HEK293 (cell line): ENCODE measurements at regions not wholly inside any gene's neighbourhood (a gene's known extent, or its start where the extent isn't known, plus 50 kb on each side); places are given as distances from the start of the nearest gene placed in this dataset.

Experiments used
- CTCF ChIP-seq: fragments of 450-650 bp; formaldehyde crosslinking; IDR thresholded peaks from 2 replicates; pipeline ENCODE4 v1.5.1; 2016; ENCODE audit warnings: missing biosample characterization, missing genetic modification characterization
- MYNN ChIP-seq: fragments of 450-650 bp; formaldehyde crosslinking; IDR thresholded peaks from 2 replicates; pipeline ENCODE4 v1.5.1; 2016; ENCODE audit warnings: missing biosample characterization, missing genetic modification characterization, borderline replicate concordance
- REST ChIP-seq: fragments of 450-650 bp; formaldehyde crosslinking; IDR thresholded peaks from 2 replicates; pipeline ENCODE4 v1.5.1; 2016; ENCODE audit warnings: missing biosample characterization, missing genetic modification characterization
- TCF7L2 ChIP-seq: IDR thresholded peaks from 2 replicates; pipeline ENCODE4 v1.6.1; 2011; ENCODE audit warnings: low read depth, mild to moderate bottlenecking, inconsistent platforms, low read length, moderate library complexity, borderline replicate concordance
- TRIM28 ChIP-seq: IDR thresholded peaks from 2 replicates; pipeline ENCODE4 v1.6.1; 2011; ENCODE audit warnings: low read length, control low read depth, borderline replicate concordance
- ZBTB10 ChIP-seq: fragments of 450-650 bp; formaldehyde crosslinking; IDR thresholded peaks from 2 replicates; pipeline ENCODE4 v1.5.1; 2016; ENCODE audit warnings: missing biosample characterization, missing genetic modification characterization
- ZBTB21 ChIP-seq: fragments of 450-650 bp; formaldehyde crosslinking; IDR thresholded peaks from 2 replicates; pipeline ENCODE4 v1.5.1; 2017; ENCODE audit warnings: missing biosample characterization, missing genetic modification characterization
- ZNF138 ChIP-seq: fragments of 450-650 bp; formaldehyde crosslinking; IDR thresholded peaks from 2 replicates; pipeline ENCODE4 v1.5.1; 2016; ENCODE audit warnings: missing biosample characterization, missing genetic modification characterization, borderline replicate concordance
- ZNF155 ChIP-seq: fragments of 450-650 bp; formaldehyde crosslinking; IDR thresholded peaks from 2 replicates; pipeline ENCODE4 v1.5.1; 2016; ENCODE audit warnings: missing biosample characterization, missing genetic modification characterization
- ZNF174 ChIP-seq: fragments of 450-650 bp; formaldehyde crosslinking; IDR thresholded peaks from 2 replicates; pipeline ENCODE4 v1.5.0; 2017; ENCODE audit warnings: missing biosample characterization, mild to moderate bottlenecking, missing genetic modification characterization
- ZNF335 ChIP-seq: fragments of 450-650 bp; formaldehyde crosslinking; conservative IDR thresholded peaks from 2 replicates; pipeline ENCODE4 v1.5.1; 2016; ENCODE audit warnings: missing biosample characterization, missing genetic modification characterization
- ZNF549 ChIP-seq: fragments of 450-650 bp; IDR thresholded peaks from 2 replicates; pipeline ENCODE4 v1.5.1; 2018; ENCODE audit warnings: missing biosample characterization, missing genetic modification characterization, mild to moderate bottlenecking, inconsistent platforms, moderate library complexity
- ZNF707 ChIP-seq: fragments of 450-650 bp; formaldehyde crosslinking; IDR thresholded peaks from 2 replicates; pipeline ENCODE4 v1.5.1; 2016; ENCODE audit warnings: missing biosample characterization, missing genetic modification characterization
- TF ChIP-seq, protein P1 (sequence below): fragments of 450-650 bp; formaldehyde crosslinking; IDR thresholded peaks from 2 replicates; pipeline ENCODE4 v1.5.1; 2016; ENCODE audit warnings: missing biosample characterization, missing genetic modification characterization

DNA sequence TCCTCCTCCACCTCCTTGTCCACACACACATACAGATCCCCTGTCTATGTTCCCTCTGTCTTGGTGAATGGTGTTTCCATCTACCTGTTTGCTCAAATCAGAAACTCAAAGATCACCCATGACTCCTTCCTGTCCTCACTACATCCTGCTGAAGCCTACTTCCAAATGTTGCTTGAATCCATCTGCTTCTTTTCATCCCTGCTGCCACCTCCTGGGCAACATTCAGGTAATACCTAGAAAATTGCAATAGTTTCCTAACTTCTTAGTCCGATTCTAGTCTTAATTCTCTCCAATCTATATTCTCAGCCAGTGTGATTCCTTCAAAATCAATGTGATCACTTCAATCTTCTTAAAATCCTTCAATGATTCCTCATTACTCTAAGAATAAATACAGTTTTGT lies 155.5 kb upstream of the STARD13 start:
- TF ChIP-seq CTCF (tag by site-specific recombination) (peak; percentile 52), ZNF549 (tag by site-specific recombination) (no peak), ZBTB21 (tag by site-specific recombination) (no peak), ZNF155 (tag by site-specific recombination) (no peak), MYNN (tag by site-specific recombination) (no peak), ZNF335 (tag by site-specific recombination) (no peak), ZBTB10 (no peak), REST (tag by site-specific recombination) (no peak), ZNF174 (tag by site-specific recombination) (no peak), ZNF138 (tag by site-specific recombination) (no peak), TRIM28 (no peak), TCF7L2 (no peak), ZNF707 (tag by site-specific recombination) (no peak)
- TF ChIP-seq, protein P1, sequence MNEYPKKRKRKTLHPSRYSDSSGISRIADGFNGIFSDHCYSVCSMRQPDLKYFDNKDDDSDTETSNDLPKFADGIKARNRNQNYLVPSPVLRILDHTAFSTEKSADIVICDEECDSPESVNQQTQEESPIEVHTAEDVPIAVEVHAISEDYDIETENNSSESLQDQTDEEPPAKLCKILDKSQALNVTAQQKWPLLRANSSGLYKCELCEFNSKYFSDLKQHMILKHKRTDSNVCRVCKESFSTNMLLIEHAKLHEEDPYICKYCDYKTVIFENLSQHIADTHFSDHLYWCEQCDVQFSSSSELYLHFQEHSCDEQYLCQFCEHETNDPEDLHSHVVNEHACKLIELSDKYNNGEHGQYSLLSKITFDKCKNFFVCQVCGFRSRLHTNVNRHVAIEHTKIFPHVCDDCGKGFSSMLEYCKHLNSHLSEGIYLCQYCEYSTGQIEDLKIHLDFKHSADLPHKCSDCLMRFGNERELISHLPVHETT = no peak
